ENCODE measurements at regions not wholly inside any gene's neighbourhood (a gene's known extent, or its start where the extent isn't known, plus 50 kb on each side); places are given as distances from the start of the nearest gene placed in this dataset.

- POLR2A ChIA-PET = no interaction called here
- H3K36me3 ChIP-seq (ENCODE audit: control insufficient read depth, insufficient read depth, low read length) = no peaks in the 10 kb centered on the region
- no peak overlapping the region for H3K4me3 ChIP-seq (ENCODE audit: low read depth, low read length)
- no peaks in the 10 kb centered on the region for H3K27me3 ChIP-seq (ENCODE audit: control insufficient read depth, insufficient read depth, low read length)
- CTCF ChIA-PET = no interaction called here
- DNase-seq (ENCODE audit: low read depth) = no peak
- TF ChIP-seq CTCF (IDR thresholded peaks at IDR 0.05; ENCODE audit: insufficient read depth, low read depth, low read length) = no peak
Observed at GRCh38 chr2:136211701-136212100, 93.8 kb upstream of the CXCR4 start.

GRCh38 chr2:136210822-136211221, 92.9 kb upstream of the CXCR4 start:
- ChIA-PET POLR2A (no interaction called here), CTCF (no interaction called here)
- Histone ChIP-seq H3K27me3 (ENCODE audit: control insufficient read depth, insufficient read depth, low read length) (0 out of 2 replicates have a peak, but pooled peaks cover 1% of the 10 kb centered on the region), H3K36me3 (ENCODE audit: control insufficient read depth, insufficient read depth, low read length) (no peaks in the 10 kb centered on the region), H3K4me3 (ENCODE audit: low read depth, low read length) (no peak overlapping the region)
- no peak for TF ChIP-seq CTCF (IDR thresholded peaks at IDR 0.05; ENCODE audit: insufficient read depth, low read depth, low read length)
- DNase-seq (ENCODE audit: low read depth) = no peak

GRCh38 chr2:136210455-136210805, 92.5 kb upstream of the CXCR4 start:
- 0 out of 2 replicates have a peak, but pooled peaks cover 1% of the 10 kb centered on the region for H3K27me3 ChIP-seq (ENCODE audit: control insufficient read depth, insufficient read depth, low read length)
- TF ChIP-seq CTCF (IDR thresholded peaks at IDR 0.05; ENCODE audit: insufficient read depth, low read depth, low read length) = no peak
- no peak for DNase-seq (ENCODE audit: low read depth)
- no peaks in the 10 kb centered on the region for H3K36me3 ChIP-seq (ENCODE audit: control insufficient read depth, insufficient read depth, low read length)
- ChIA-PET POLR2A (no interaction called here), CTCF (no interaction called here)
- H3K4me3 ChIP-seq (ENCODE audit: low read depth, low read length) = no peak overlapping the region

- TF ChIP-seq CTCF (IDR thresholded peaks at IDR 0.05; ENCODE audit: insufficient read depth, low read depth, low read length) = no peak
- POLR2A ChIA-PET = no interaction called here
- no peak for DNase-seq (ENCODE audit: low read depth)
- Histone ChIP-seq H3K4me3 (ENCODE audit: low read depth, low read length) (no peak overlapping the region), H3K27me3 (ENCODE audit: control insufficient read depth, insufficient read depth, low read length) (0 out of 2 replicates have a peak, but pooled peaks cover 1% of the 10 kb centered on the region), H3K36me3 (ENCODE audit: control insufficient read depth, insufficient read depth, low read length) (no peaks in the 10 kb centered on the region)
- CTCF ChIA-PET = no interaction called here
Observed at GRCh38 chr2:136209561-136210454, 91.9 kb upstream of the CXCR4 start.

GRCh38 chr2:136208682-136209420, 90.9 kb upstream of the CXCR4 start:
- DNase-seq (ENCODE audit: low read depth) = no peak
- Histone ChIP-seq H3K36me3 (ENCODE audit: control insufficient read depth, insufficient read depth, low read length) (no peaks in the 10 kb centered on the region), H3K4me3 (ENCODE audit: low read depth, low read length) (no peak overlapping the region), H3K27me3 (ENCODE audit: control insufficient read depth, insufficient read depth, low read length) (0 out of 2 replicates have a peak, but pooled peaks cover 1% of the 10 kb centered on the region)
- ChIA-PET CTCF (no interaction called here), POLR2A (no interaction called here)
- TF ChIP-seq CTCF (IDR thresholded peaks at IDR 0.05; ENCODE audit: insufficient read depth, low read depth, low read length) = no peak
